ENCODE measurements at regions not wholly inside any gene's neighbourhood (a gene's known extent, or its start where the extent isn't known, plus 50 kb on each side); places are given as distances from the start of the nearest gene placed in this dataset.

GRCh38 chr1:108053270-108054013 is 88.5 kb upstream of the VAV3 start:
- TF ChIP-seq EZH2 (IDR thresholded peaks at IDR 0.05; ENCODE audit: low read length), result no peak
- no peak for TF ChIP-seq CTCF (optimal IDR thresholded peaks at IDR 0.05 in 1 of 3, IDR thresholded peaks at IDR 0.05 in 1 of 3, conservative IDR thresholded peaks at IDR 0.05 in 1 of 3; ENCODE audit: extremely low read depth in 1 of 3, insufficient read depth in 2 of 3, low read length in 3 of 3)

Measured in keratinocyte (primary cell).